Cerebellar cortex (tissue), 1 donor: ENCODE measurements at regions not wholly inside any gene's neighbourhood (a gene's known extent, or its start where the extent isn't known, plus 50 kb on each side); places are given as distances from the start of the nearest gene placed in this dataset.

Experiments
- DNase-seq: peaks from one replicate; pipeline ENCODE4 v3.0.0-alpha.2; 2015; ENCODE audit warnings: low spot score

DNA sequence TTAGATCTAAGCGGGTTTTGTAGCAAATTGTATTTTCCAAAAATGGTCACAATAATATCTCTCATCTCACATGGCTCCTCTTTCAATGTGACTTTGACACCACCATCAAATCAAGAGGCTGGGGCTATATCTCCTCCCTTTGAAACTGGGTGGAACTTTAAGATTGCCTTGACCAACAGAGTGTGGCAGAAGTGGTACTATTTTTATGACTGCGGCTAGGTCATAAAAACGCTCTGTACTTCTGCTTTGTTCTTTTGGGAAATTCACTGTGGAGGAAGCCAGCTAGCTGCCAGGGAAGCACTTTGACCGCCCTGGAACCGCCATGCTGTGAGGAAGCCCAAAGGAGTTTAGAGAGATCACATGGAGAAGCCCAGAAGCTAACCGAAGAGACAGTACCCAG lies 50.7 kb upstream of the ACOT11 start:
- no peak for DNase-seq

DNA sequence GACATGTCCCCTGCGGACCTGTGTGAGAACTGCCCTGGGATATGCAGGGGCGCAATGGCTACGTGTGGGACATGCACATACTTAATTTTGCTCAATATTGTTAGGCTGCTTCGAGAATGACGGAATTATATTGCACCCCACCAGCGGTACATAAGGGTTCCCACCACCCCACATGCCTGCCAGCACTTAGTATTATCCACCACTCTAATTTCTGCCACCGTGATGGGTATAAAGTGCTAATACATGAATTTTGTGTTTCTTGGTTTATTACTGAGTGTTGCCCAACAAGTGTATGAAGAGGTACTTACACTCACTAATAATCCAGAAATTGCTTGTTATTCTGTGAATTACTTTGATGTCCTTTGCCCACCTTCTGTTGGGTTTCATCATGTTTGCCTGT lies 52.1 kb upstream of the ACOT11 start:
- DNase-seq: no peak

DNA sequence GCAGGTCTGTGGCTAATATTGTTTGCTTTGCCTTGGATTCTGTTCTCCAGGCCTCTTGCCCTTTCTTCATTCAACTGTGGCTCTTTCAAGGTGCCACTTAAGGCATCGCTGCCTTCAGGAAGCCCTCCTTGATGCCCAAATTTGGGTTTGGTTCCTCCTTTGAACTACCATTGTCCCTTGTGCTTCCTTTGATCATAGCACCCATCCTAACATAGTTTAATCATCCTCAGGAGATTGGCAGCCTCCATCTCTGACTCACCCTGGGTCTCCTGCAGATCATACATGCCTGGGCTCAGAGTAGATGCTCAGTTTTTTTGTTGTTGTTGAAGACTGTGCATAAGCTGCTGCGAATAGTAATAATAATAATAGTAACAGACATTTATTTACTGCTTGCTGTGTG lies 54.4 kb upstream of the ACOT11 start:
- DNase-seq: no peak

DNA sequence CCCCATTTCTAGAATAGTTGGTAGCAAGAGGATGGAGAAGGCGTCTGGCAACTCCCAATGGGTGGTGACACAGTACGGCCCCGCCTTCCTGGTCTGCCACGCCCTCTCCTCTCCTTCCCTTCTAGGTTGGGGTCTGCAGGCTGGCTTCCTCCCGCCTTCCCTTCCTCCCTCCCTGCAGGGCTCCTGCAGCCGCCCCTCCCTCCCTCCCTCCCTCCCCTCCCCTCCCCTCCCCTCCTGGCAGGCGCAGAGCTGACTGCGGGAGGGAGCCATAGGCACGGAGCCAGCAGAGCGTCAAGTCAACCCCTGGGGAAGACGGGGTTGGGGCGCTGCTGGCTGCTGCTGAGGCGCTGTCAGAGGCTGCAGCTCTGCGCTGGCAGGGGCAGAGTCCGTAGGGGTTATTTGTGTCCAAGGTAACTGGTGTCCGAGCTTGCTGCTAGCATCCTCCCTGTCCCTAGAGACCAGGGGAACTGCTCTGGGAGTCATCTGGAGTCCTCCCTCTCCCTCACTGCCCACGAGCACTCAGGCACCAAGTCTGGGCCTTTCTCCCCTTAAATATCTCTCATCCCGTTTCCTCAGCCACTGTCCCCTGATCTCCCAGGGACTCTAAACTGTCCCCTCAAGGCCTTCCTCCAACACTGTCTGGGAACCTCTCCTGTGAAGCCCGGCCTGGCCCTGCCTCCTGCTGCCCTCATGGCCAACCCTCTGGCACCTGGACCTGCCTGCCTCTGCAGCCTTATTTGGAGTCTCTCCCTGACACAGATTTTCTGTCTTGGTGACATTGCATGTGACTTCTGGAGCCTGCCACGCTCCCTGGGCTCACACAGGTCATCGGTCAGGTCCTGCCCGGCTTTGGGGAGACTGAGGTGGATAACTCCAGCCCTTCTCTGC lies 57.4 kb upstream of the ACOT11 start:
- no peak for DNase-seq

DNA sequence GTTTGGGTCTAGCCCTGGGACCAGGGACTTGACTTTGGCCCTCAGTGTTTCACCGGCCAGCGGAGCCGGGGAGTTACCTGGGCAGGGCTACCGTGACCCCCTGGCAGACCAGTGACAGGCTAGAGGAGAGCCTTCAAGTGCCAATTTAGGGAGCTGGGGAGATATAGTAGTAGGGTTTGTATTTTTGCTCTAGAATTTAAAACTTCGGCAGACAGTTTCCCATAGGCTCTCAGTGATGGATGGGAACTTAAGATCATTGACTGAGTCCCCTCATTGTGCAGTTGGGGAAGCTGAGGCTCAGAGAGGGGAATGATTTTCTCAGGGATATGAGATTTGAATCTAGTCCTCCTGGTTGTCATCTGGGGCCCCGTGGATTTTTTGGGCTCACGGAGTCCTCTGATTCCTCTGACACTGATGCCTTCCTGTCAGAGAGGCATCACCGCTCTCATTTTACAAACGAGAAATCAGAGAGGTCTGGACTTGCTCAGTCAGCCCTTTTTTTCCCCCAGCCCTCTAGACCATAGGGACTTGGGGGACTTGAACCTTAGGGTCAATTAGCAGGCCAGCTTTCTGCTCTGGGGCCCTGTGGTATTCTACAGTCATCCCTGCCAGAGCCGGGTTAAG lies 58.3 kb upstream of the ACOT11 start:
- no peak for DNase-seq

DNA sequence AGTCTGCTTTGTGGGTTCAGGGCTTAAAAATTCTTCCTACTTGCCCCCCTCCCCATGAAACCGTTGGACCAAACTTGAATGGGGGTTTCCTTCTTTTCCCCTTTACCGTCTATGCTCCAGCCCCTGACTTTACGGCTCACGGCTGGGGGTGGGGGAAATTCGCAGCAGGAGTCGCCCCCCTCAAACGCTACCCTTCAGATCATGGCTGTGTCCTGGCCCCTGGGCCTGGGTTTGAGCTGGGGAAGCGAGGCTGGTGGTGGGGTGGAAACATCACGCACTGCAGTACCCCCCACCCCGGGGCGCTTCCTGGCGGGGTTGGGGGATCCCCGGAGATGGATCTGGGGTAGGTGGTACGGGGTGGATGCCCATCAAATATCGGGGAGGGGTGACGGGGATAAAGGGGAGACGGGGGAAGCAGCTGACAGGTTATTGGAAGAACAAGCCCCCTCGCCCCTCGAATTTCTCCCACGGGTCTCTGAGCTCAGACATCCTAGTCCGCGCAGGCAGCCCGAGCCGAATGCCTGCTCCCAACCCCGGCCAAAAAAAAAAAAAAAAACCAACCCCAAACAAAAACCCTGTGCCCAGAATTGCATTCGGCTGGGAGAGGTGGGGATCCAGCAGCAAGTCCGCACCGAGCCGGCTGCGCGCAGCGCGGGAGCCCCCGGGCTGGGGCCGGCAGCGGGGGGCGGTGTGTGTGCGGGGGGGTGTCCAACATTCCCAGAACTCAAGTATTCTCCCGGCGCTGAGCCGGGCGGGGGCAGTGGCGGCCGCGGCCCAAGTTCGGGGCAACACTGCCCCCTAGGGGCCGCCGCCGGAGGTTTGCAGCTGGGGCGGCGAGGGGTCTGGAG lies 59.0 kb upstream of the ACOT11 start:
- DNase-seq: peak; percentile 78

DNA sequence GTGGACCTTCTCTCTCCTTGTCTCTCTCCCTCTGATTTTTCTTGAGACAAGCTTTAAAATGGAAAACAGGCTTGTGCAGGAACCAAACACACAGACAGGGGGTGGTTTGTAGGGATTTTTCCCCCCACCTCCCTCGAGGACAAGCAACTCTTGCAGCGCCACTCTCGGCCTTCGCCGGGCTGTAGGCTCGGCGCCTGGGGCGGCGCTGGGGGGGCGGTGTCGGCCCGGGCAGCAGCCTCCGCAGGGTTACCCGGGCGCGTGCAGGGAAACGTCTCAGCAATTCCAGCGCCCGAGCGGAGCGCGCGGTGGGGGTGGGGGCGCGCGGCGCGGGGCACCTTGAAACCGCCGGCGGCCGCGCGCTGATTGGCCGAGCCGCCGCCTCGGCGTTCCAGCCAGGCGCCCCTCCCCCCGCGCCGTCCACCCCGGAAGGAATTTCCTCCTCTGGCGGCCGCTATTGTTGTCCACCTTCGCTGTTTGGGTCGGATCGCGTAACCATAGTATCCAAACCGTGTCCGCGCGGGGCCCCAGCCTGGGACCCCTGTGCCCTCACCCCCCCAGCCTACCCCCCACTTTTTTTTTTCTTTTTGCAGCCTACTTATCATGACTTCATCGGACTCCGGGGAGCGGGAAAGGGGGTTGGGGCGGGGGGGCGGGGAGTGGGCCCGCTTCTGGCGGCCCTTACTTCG lies 59.8 kb upstream of the ACOT11 start:
- DNase-seq: peak; percentile 85

DNA sequence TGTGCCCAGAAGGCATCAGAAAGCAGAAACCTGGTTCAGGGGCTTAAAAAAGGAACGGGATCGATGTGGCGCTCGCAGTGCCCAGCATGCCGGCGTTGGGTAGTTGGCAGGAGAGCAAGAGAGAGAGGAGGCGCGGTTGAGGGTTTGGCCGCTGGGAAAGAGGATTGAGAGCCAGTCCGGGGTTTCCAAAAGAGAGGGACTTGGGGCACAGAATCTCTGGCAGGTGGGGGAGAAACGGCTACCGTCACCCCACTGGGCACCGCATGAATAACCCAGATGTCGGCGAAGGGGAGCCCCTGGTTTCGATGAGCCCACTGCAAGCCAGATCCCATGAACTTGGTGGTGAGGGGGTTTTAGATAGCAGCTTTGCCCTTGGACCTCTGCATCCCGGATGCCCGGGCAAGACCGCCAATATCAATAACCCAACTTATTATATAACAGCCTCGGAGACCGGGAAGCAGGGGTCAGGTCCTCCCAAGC lies 60.4 kb upstream of the ACOT11 start:
- DNase-seq: peak; percentile 79

DNA sequence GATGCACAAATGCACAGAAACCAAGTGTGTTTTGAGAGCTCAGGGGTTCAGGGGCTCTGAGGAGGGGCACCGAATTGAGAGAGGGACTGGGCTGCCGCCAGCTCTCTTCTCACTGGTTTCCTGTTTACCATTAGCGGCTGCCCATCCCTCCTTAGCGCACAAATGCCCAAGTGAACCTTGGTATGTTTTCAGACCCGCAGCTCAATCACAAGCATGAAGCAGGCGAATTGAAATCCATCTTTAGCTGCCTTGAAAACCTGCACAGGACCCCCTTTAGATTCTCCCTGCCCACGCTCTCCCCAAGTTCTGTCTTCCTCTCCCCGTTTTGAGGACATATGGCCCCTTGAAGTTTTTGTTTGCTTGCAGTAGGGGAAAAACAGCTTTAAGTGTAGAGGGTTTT lies 61.1 kb upstream of the ACOT11 start:
- peak; percentile 50 for DNase-seq

DNA sequence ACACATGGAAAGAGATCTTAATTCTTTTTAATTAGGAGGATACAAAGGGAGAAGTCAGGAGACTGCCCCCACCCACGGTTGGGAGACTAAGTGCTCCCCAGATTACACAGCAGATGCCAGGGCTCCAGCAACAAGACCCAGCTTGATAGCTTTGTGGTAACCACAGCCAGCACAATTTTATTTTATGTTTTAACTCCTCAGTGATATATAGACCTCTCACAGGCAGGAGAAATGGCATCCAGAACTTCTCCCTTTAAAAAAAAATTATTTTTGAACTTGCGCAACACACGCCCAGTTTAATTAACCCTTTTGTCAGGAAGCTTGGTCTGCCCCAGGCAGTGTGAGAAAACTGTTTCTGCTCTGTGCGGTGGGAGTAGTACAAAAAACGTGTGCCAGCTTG lies 62.6 kb upstream of the ACOT11 start:
- no peak for DNase-seq

DNA sequence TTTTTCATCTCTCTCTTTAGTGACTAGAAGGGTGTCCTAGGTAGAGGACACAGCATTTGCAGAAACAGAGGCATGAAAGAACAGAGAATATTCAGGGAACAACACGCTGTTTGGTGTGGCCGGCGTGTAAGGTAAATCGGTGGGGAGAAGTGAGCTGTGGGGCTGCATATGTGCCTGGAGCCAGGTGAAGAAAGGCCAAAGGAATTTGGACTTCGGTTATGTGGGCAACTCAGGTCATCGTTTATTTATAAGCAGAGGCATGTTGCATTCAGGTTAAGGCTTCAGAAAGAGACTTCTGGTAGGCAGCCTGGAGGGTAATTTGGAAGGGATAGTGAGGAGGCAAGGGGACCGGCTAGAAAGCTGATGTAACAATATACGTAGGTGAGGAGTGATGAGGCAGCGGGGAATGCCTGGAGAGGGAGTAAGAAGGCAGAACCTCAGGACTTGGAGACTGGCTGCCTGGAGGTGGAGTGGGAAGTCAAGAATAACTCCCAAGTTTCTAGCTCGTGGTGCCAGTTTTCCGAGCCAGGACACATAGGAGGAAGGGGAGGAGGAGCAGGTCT lies 64.1 kb upstream of the ACOT11 start:
- peak; percentile 75 for DNase-seq

DNA sequence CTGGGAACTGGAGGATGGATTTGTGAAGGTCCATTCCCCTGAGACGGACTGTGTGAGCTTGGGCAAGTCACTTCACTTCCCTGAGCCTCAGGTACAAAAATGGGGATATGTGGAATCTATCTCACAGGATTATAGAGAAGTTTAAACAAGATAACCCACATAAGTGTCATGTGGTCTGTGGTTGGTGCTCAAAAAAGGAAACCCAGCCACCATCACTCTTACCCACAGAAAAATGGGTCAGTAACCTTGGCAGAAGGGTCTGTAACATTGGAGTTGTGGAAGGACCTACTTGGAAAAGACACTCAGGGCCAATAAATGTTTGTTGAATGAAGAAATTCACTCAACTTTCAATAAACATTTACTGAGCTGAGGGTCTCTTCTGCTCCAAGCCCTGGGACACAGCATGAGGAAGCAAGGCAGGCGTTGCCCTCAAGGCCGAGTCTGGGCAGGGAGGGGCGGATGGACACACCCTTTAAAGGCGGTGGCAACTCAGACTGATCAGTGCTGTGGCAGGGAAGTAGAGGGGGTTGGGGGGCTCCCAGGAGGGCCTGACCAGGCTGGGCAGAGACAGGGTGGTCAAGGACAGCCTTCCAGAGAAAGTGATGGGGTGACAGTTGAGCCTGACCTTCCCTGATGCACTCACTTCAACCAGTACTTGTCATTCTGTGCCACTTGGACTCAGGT lies 66.7 kb upstream of the ACOT11 start:
- DNase-seq: no peak

DNA sequence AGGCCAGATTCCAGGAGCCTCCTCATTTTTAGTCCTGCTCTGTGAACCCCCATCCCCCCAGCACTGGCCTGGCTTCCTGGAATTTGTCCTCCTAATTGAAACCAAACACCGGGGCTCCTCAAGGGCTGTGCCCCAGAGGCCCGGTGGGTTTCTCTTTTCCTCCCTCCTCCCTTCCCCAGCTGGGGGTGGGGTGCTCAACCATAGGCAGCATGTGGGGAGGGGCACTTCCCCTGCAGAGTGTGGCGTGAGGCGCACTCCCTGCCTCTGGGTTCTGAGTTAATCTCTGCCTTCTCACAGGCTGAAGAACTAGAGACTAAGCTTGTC lies 67.5 kb upstream of the ACOT11 start:
- DNase-seq: no peak

DNA sequence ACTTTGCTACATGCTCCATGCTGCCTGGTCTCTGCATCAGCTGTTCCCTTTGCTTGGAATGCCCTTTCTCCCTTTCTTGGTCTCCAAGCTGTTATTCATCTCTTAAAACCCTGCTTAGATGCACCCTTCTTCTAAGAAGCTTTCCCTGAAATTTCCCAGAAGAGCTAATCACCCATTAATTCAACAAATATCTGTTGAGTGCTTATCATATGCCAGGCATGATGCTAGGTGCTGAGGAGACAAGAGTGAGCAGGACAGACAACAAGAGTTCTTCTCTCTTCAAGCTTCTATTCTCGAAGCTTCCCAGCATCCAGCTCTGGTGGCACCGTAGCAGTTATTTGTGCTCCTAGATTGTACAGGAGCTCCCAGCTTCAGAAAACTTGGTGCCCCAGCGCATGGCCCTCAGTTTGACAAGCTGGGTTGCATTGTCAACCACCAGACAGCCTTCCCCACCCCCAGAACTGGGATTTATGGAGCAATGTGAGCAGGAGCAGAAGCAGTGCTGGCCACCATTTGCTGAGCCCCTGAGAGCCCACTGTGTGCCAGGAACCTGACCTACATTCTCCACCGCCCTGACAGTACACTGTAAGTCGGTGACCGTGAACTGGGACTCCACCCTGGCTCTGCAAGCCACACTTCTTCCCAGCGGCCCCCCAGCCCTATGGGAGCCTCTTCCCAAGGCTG lies 68.0 kb upstream of the ACOT11 start:
- DNase-seq: peak; percentile 65

DNA sequence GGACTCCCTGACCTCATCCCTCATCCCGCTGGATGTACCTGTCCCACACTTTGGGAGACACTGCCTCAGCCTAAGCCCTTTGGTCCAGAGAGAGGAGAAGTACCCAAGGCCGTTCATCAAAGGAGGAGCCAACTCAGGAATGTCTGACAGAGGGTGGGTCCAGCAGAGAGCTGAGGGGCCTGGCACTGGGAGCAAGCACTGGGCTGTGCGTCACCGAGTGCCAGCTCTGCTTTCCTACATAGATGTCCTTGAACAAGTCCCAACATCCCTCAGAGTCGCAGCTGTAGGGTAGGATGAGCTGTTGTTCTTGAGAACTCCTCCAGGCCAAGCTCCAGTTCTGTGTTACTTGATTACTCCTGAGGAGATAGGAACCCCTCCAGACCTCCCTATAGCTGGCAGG lies 68.8 kb upstream of the ACOT11 start:
- no peak for DNase-seq

DNA sequence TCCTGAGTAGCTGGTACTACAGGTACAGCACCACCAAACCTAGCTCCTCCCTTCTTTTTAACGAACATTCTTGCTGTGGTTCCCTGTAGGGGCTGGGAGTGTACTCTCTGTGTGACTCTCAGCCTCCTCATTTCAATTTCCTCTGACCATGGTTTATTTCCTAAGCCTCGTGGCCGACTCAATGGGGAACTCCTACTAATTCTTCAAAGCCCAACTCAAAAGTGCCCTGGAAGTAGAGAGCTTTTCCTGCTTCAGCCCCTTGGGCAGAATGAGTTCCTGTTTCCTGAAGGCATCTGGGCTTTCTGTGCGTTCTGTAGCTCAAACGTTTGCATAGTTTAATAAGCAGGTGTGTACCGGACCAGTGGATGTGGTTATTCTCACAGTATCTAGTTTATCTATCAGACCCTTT lies 70.9 kb upstream of the ACOT11 start:
- no peak for DNase-seq

DNA sequence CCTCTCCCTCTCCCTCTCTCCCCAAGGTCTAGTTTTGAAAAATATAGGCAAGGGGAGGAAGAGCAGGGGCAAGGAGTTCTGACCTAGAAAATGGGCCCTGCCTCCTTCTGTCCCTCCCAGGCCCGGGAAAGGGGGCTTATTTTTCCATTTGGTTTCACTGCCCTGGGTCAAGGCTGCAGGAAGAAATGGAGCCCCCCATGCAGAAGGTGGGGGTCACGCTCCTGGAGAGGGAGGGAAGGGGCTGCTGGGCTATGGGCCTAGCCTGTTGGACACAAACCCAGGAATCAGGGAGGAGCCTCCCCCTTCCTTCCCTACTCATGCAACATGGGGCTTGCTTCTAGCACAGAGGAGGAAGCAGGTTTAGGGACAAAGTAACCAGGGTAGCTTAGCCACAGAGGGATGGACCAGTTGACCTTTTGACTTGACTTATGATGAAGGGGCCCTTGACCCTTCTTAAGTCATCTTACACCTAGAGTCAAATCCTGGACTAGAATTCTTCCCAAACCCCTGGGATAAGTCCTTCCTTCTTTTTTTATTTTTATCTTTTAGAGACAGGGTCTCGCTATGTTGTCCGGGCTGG lies 70.4 kb upstream of the SSBP3 start:
- no peak for DNase-seq

DNA sequence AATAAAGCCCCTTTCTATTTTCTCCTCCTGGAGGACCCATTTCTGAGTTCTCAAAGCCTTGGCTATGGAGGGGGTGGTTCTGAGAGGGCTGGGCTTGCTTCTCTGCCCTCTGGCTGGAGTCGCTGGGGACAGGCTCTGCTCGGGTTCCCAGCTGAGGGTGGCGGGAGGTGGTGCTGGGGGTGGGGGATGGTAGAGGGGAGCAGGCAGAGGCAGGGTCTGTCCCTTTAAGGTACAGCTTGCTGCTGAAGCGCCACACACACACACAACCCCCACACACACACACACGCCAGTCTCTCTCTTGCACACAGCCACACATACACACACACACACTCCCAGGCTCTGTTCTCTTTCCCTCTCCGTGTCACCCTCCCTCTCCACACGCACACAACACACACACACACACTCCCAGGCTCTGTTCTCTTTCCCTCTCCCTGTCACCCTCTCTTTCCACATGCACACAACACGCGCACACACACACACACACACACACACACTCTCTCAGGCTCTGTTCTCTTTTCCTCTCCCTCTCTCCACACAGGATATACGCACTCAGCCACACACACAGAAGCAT lies 69.8 kb upstream of the SSBP3 start:
- DNase-seq: peak; percentile 54

DNA sequence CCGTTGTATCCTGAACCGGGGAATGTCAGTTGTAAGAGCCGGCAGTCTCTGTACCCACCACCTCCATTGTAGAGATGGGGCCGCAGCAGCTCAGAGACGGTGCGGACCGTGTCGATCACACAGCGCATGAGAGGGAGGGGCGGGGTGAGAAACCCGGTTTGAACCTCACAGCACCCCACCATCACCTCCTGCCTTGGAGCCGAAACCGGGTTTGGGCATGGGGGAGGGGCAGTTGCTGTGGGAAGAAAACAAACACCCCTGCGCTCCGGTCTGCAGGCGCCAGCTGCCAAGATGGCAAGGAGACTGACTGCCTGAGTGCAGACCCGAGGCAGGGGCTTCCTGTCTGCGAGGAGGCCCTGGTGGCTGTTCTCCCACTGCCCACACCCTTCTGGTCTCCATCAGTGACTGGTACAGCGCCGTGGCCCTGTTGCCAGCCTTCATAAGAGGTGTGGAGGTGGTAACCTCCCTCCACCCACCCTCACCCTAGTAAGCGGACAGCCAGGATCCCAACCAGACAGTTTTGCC lies 69.2 kb upstream of the SSBP3 start:
- peak; percentile 30 for DNase-seq
